HepG2 (cell line): ENCODE measurements at regions not wholly inside any gene's neighbourhood (a gene's known extent, or its start where the extent isn't known, plus 50 kb on each side); places are given as distances from the start of the nearest gene placed in this dataset.

Source experiments
- ATAC-seq: fragments of 200-7000 bp; cut with Tn5 transposase; 3 replicates; pipeline ENCODE4 v1.9.1; 2020; ENCODE audit warnings: mild to moderate bottlenecking, moderate library complexity
- BruUV-seq: library from RNA; stranded (reverse); fragments of 400-500 nt; replicated peaks from 2 replicates; lab custom pipeline; 2021; lab: Mats Ljungman, UMichigan
- CTCF ChIA-PET: fragments of 300-600 bp; formaldehyde crosslinking; extraction: SDS; loops from one replicate; lab custom pipeline; 2021; ENCODE audit warnings: low total read pairs, inconsistent platforms, low intra/inter-chr PET ratio; lab: Yijun Ruan, JAX
- POLR2A ChIA-PET: fragments of 350-600 bp; sonication (Branson Sonifier 250); formaldehyde crosslinking; loops from one replicate; lab custom pipeline; 2020; ENCODE audit warnings: antibody characterized with exemption, inconsistent platforms; lab: Yijun Ruan, JAX
- DNase-seq: peaks from one replicate; pipeline ENCODE4 v3.0.0-alpha.2; 2015; ENCODE audit warnings: low spot score
- FAIRE-seq: peaks from 3 replicates; lab custom pipeline; 2011; peaks lifted over from hg19 to GRCh38; lab: Jason Lieb, UNC
- H2AFZ ChIP-seq: one replicate; pipeline ENCODE4 v1.6.1; 2011; ENCODE audit warnings: low read length, inconsistent platforms
- H3K27ac ChIP-seq: fragments of 300-600 bp; 3 replicates; pipeline ENCODE4 v1.8.0; 2011; ENCODE audit warnings: mixed run types, mild to moderate bottlenecking, mixed read lengths, low read length, inconsistent platforms; ENCODE audit not compliant: insufficient read depth; ENCODE audit errors: extremely low read length
- H3K27me3 ChIP-seq, 2 experiments: fragments of 200-600 bp in 1 of 2; 2 replicates in 1 of 2; 3 replicates in 1 of 2; pipeline versions ENCODE4 v1.6.0 to v1.8.0; 2011; ENCODE audit warnings: low read length in 2 of 2, mild to moderate bottlenecking in 2 of 2, moderate library complexity in 2 of 2, inconsistent platforms in 1 of 2; ENCODE audit not compliant: insufficient read depth in 2 of 2, control insufficient read depth in 1 of 2
- H3K36me3 ChIP-seq, 2 experiments: fragments of 200-600 bp in 1 of 2; replicated peaks in 1 of 2; 2 replicates in 1 of 2; 3 replicates in 1 of 2; pipeline versions ENCODE4 v1.5.1 to v1.8.0; 2011; ENCODE audit warnings: low read length in 2 of 2, inconsistent platforms in 1 of 2; ENCODE audit not compliant: insufficient read depth in 2 of 2, control insufficient read depth in 1 of 2
- H3K4me1 ChIP-seq: 2 replicates; pipeline ENCODE4 v1.5.1; 2012; ENCODE audit warnings: low read length, inconsistent platforms; ENCODE audit not compliant: insufficient read depth
- H3K4me2 ChIP-seq: 2 replicates; pipeline ENCODE4 v1.6.0; 2011; ENCODE audit warnings: low read depth, low read length, inconsistent platforms
- H3K4me3 ChIP-seq, 3 experiments: fragments of 200-600 bp in 1 of 3; sonication (generic), shearing (Covaris generic) in 1 of 3; replicated peaks in 1 of 3; 2 replicates each; pipeline ENCODE4 v1.5.1; 2011 to 2016; ENCODE audit warnings: low read length in 3 of 3, inconsistent platforms in 2 of 3, low read depth in 2 of 3, mild to moderate bottlenecking in 2 of 3, control low read depth in 1 of 3, mixed read lengths in 1 of 3; ENCODE audit not compliant: insufficient read depth in 1 of 3
- H3K79me2 ChIP-seq: one replicate; pipeline ENCODE4 v1.6.1; 2011; ENCODE audit warnings: low read length, inconsistent platforms; ENCODE audit not compliant: insufficient read depth
- H3K9ac ChIP-seq: 2 replicates; pipeline ENCODE4 v1.6.0; 2011; ENCODE audit warnings: mild to moderate bottlenecking, low read depth, low read length, inconsistent platforms; ENCODE audit not compliant: insufficient read depth
- H3K9me3 ChIP-seq: 2 replicates; pipeline ENCODE4 v1.5.1; 2012; ENCODE audit warnings: mild to moderate bottlenecking, low read length
- H4K20me1 ChIP-seq: 2 replicates; pipeline ENCODE4 v1.6.0; 2011; ENCODE audit warnings: inconsistent platforms, mild to moderate bottlenecking, low read length, moderate library complexity; ENCODE audit not compliant: insufficient read depth
- DDIT3 ChIP-seq: sonication (generic); formaldehyde crosslinking; IDR thresholded peaks from 2 replicates; pipeline ENCODE4 v1.4.0; 2020; ENCODE audit warnings: mild to moderate bottlenecking, missing genetic modification reagents
- MTERF4 ChIP-seq: sonication (generic); formaldehyde crosslinking; IDR thresholded peaks from 2 replicates; pipeline ENCODE4 v1.8.0; 2023; ENCODE audit warnings: mild to moderate bottlenecking, missing genetic modification reagents
- MTF1 ChIP-seq: sonication (generic); formaldehyde crosslinking; IDR thresholded peaks from 2 replicates; pipeline ENCODE4 v1.5.0; 2020; ENCODE audit warnings: missing genetic modification reagents
- PHF20 ChIP-seq: sonication (generic); formaldehyde crosslinking; IDR thresholded peaks from 2 replicates; pipeline ENCODE4 v1.5.0; 2020; ENCODE audit warnings: mild to moderate bottlenecking, missing genetic modification reagents
- XBP1 ChIP-seq: sonication (generic); formaldehyde crosslinking; IDR thresholded peaks from 2 replicates; pipeline ENCODE4 v1.5.0; 2020; ENCODE audit warnings: missing genetic modification reagents
- ZNF407 ChIP-seq: sonication (generic); formaldehyde crosslinking; IDR thresholded peaks from one replicate; pipeline ENCODE4 v1.5.1; 2020; ENCODE audit warnings: mild to moderate bottlenecking, missing genetic modification reagents; ENCODE audit errors: not compliant biosample characterization
- ZNF451 ChIP-seq: sonication (generic); formaldehyde crosslinking; IDR thresholded peaks from 2 replicates; pipeline ENCODE4 v1.5.0; 2020; ENCODE audit warnings: mild to moderate bottlenecking, missing genetic modification reagents
- ZNF816 ChIP-seq: sonication (generic); formaldehyde crosslinking; IDR thresholded peaks from 2 replicates; pipeline ENCODE4 v1.8.0; 2022; ENCODE audit warnings: missing genetic modification reagents, mild to moderate bottlenecking, borderline replicate concordance
- ZNF841 ChIP-seq: sonication (generic); formaldehyde crosslinking; IDR thresholded peaks from 2 replicates; pipeline ENCODE4 v1.8.1; 2023; ENCODE audit warnings: missing genetic modification reagents, borderline replicate concordance
- ZSCAN21 ChIP-seq: sonication (generic); formaldehyde crosslinking; IDR thresholded peaks from 2 replicates; pipeline ENCODE4 v1.8.0; 2022; ENCODE audit warnings: mild to moderate bottlenecking, missing genetic modification reagents, moderate library complexity, borderline replicate concordance
- in situ Hi-C: cut with HindIII; loops from 2 replicates; pipeline ENCODE4 v1.10.0; 2017; ENCODE audit warnings: low pct_unique_long_range_greater_than_20kb; ENCODE audit not compliant: extremely low pct_ligation_motif_present
- intact Hi-C: fragments of 100-400 bp; cut with micrococcal nuclease; formaldehyde crosslinking; loops from one replicate; pipeline ENCODE4 v1.10.0; 2022; ENCODE audit not compliant: unreplicated experiment

DNA sequence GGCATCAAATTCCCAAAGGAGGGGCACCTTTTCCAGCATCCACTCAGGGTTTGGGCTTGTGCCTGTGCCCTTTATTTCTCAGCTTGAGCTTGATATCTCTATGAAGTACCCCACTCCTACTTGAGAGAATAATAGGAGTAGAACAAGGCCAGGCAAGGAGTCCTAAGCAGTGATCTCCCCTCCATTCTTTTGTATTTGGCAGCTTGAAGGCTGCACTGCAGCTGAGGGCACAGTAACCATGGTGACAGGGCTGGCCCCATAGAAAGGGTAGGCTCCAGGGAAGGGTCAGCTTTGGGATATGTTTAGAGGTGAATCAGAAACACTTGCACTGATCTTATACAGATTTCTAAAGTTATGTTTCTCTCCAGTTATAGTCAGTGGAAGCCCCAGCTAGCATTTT lies 145.4 kb upstream of the SLC24A5 start:
- CTCF ChIA-PET: no interaction called here
- intact Hi-C loops: no loop called here
- no TSS peak for BruUV-seq

More for the DNA sequence above, 145.4 kb upstream of the SLC24A5 start:
- no peak for ATAC-seq
- POLR2A ChIA-PET: no interaction called here
- Histone ChIP-seq H3K27ac (no peak overlapping the region), H3K9me3 (peaks cover 53% of the 10 kb centered on the region), H3K4me1 (no peaks in the 10 kb centered on the region), H3K4me3 (no peak overlapping the region), H3K36me3 (no peaks in the 10 kb centered on the region), H3K27me3 (no peaks in the 10 kb centered on the region), H4K20me1 (no peaks in the 10 kb centered on the region), H2AFZ (no peak overlapping the region), H3K79me2 (no peaks in the 10 kb centered on the region), H3K9ac (no peak overlapping the region), H3K4me2 (no peak overlapping the region)
- DNase-seq: no peak
- no peak for FAIRE-seq
- TF ChIP-seq ZNF841 (CRISPR knock-in tag) (no peak), ZNF407 (CRISPR knock-in tag) (no peak), XBP1 (CRISPR knock-in tag) (no peak), MTERF4 (CRISPR knock-in tag) (no peak), PHF20 (no peak), ZNF816 (CRISPR knock-in tag) (no peak), ZSCAN21 (CRISPR knock-in tag) (no peak), DDIT3 (CRISPR knock-in tag) (no peak), MTF1 (CRISPR knock-in tag) (no peak), ZNF451 (CRISPR knock-in tag) (no peak)
- in situ Hi-C loops: no loop called here
